H1 (cell line): ENCODE measurements at regions not wholly inside any gene's neighbourhood (a gene's known extent, or its start where the extent isn't known, plus 50 kb on each side); places are given as distances from the start of the nearest gene placed in this dataset.

Experiments used
- ATF2 ChIP-seq: IDR thresholded peaks from 2 replicates; pipeline ENCODE4 v1.6.1; 2012; ENCODE audit warnings: low read length, inconsistent platforms
- PHF8 ChIP-seq: fragments of 200-600 bp; sonication (generic); conservative IDR thresholded peaks from 2 replicates; pipeline ENCODE4 v1.7.1; 2012; ENCODE audit warnings: low read depth, mild to moderate bottlenecking, inconsistent platforms, low read length, moderate library complexity

GRCh38 chr14:28119849-28120248 is 646.7 kb upstream of the FOXG1 start (continued):
- TF ChIP-seq ATF2 (no peak), PHF8 (no peak)
- TF ChIP-seq, all 59 proteins: peak for 0
